Activated T-cell treated with anti-CD3 and anti-CD28 coated beads, Interleukin-2, amount 50 U/mL, for 4 hours (primary cell): ENCODE measurements at regions not wholly inside any gene's neighbourhood (a gene's known extent, or its start where the extent isn't known, plus 50 kb on each side); places are given as distances from the start of the nearest gene placed in this dataset.

Experiments used
- ATAC-seq, 2 donors: fragments of 200-7000 bp; cut with Tn5 transposase; one replicate each; pipeline ENCODE4 v1.10.0; 2021
- DNase-seq: peaks from one replicate; pipeline ENCODE4 v3.0.0-alpha.2; 2020
- H3K27me3 Mint-ChIP-seq: one replicate; pipeline ENCODE4 v1.8.0; 2021; ENCODE audit warnings: low read depth, mixed read lengths
- H3K36me3 Mint-ChIP-seq: one replicate; pipeline ENCODE4 v1.8.0; 2022; ENCODE audit warnings: mixed read lengths; ENCODE audit not compliant: insufficient read depth
- H3K4me1 Mint-ChIP-seq: one replicate; pipeline ENCODE4 v1.8.0; 2021; ENCODE audit warnings: low read depth, mixed read lengths
- H3K4me3 Mint-ChIP-seq: one replicate; pipeline ENCODE4 v1.8.0; 2021; ENCODE audit warnings: mild to moderate bottlenecking, moderate library complexity, mixed read lengths
- H3K9me3 Mint-ChIP-seq: one replicate; pipeline ENCODE4 v1.8.0; 2021; ENCODE audit warnings: mixed read lengths

- H3K4me3 Mint-ChIP-seq: no peak overlapping the region
- no peak for DNase-seq
- no peaks in the 10 kb centered on the region for H3K27me3 Mint-ChIP-seq
- H3K4me1 Mint-ChIP-seq: no peaks in the 10 kb centered on the region
- H3K36me3 Mint-ChIP-seq: no peaks in the 10 kb centered on the region
- H3K9me3 Mint-ChIP-seq: peaks cover 3% of the 10 kb centered on the region
- ATAC-seq: no peak
These were observed 1485.9 kb downstream of the PLA2G4A start for GRCh38 chr1:188314557-188315137.

GRCh38 chr1:188317894-188318293, 1489.1 kb downstream of the PLA2G4A start:
- H3K4me3 Mint-ChIP-seq: no peak overlapping the region
- peaks cover 7% of the 10 kb centered on the region for H3K9me3 Mint-ChIP-seq
- H3K27me3 Mint-ChIP-seq: no peaks in the 10 kb centered on the region
- H3K4me1 Mint-ChIP-seq: no peaks in the 10 kb centered on the region
- no peaks in the 10 kb centered on the region for H3K36me3 Mint-ChIP-seq
- ATAC-seq (no peak), DNase-seq (no peak)

GRCh38 chr1:188325211-188325610, 1496.5 kb downstream of the PLA2G4A start:
- no peaks in the 10 kb centered on the region for H3K27me3 Mint-ChIP-seq
- ATAC-seq (no peak), DNase-seq (no peak)
- H3K4me1 Mint-ChIP-seq: no peaks in the 10 kb centered on the region
- no peak overlapping the region for H3K4me3 Mint-ChIP-seq
- H3K36me3 Mint-ChIP-seq: no peaks in the 10 kb centered on the region
- peaks cover 14% of the 10 kb centered on the region for H3K9me3 Mint-ChIP-seq

GRCh38 chr1:188343914-188344313, 1515.2 kb downstream of the PLA2G4A start:
- no peaks in the 10 kb centered on the region for H3K27me3 Mint-ChIP-seq
- ATAC-seq (no peak), DNase-seq (no peak)
- H3K4me3 Mint-ChIP-seq: no peak overlapping the region
- H3K4me1 Mint-ChIP-seq: no peaks in the 10 kb centered on the region
- H3K9me3 Mint-ChIP-seq: peaks cover 11% of the 10 kb centered on the region
- H3K36me3 Mint-ChIP-seq: no peaks in the 10 kb centered on the region

- Mint-ChIP-seq H3K36me3 (no peaks in the 10 kb centered on the region), H3K9me3 (peaks cover 8% of the 10 kb centered on the region)
These were observed 1521.4 kb downstream of the PLA2G4A start for GRCh38 chr1:188350104-188350503.

GRCh38 chr1:188355082-188355481, 1526.3 kb downstream of the PLA2G4A start:
- Mint-ChIP-seq H3K27me3 (no peaks in the 10 kb centered on the region), H3K36me3 (no peaks in the 10 kb centered on the region), H3K4me3 (no peak overlapping the region), H3K9me3 (peaks cover 22% of the 10 kb centered on the region), H3K4me1 (no peaks in the 10 kb centered on the region)
- ATAC-seq: no peak
- no peak for DNase-seq

More at GRCh38 chr1:188350104-188350503, 1521.4 kb downstream of the PLA2G4A start:
- no peak for ATAC-seq
- no peak overlapping the region for H3K4me3 Mint-ChIP-seq
- no peaks in the 10 kb centered on the region for H3K4me1 Mint-ChIP-seq
- no peak for DNase-seq
- H3K27me3 Mint-ChIP-seq: no peaks in the 10 kb centered on the region

- Mint-ChIP-seq H3K36me3 (no peaks in the 10 kb centered on the region), H3K27me3 (no peaks in the 10 kb centered on the region), H3K9me3 (peaks cover 22% of the 10 kb centered on the region), H3K4me1 (no peaks in the 10 kb centered on the region), H3K4me3 (no peak overlapping the region)
- ATAC-seq: no peak
- no peak for DNase-seq
These were observed 1527.1 kb downstream of the PLA2G4A start for GRCh38 chr1:188355847-188356246.

GRCh38 chr1:188359315-188359714, 1530.6 kb downstream of the PLA2G4A start:
- no peak overlapping the region for H3K4me3 Mint-ChIP-seq
- H3K27me3 Mint-ChIP-seq: no peaks in the 10 kb centered on the region
- no peaks in the 10 kb centered on the region for H3K4me1 Mint-ChIP-seq
- peaks cover 19% of the 10 kb centered on the region for H3K9me3 Mint-ChIP-seq
- DNase-seq: no peak
- no peaks in the 10 kb centered on the region for H3K36me3 Mint-ChIP-seq
- no peak for ATAC-seq

GRCh38 chr1:188363943-188364342, 1535.2 kb downstream of the PLA2G4A start:
- Mint-ChIP-seq H3K27me3 (no peaks in the 10 kb centered on the region), H3K9me3 (peaks cover 14% of the 10 kb centered on the region), H3K4me3 (no peak overlapping the region), H3K4me1 (no peaks in the 10 kb centered on the region), H3K36me3 (no peaks in the 10 kb centered on the region)
- DNase-seq: no peak
- no peak for ATAC-seq

- H3K9me3 Mint-ChIP-seq: peaks cover 10% of the 10 kb centered on the region
These were observed 1536.2 kb downstream of the PLA2G4A start for GRCh38 chr1:188364927-188365449.

GRCh38 chr1:188365874-188366273, 1537.1 kb downstream of the PLA2G4A start:
- H3K27me3 Mint-ChIP-seq: no peaks in the 10 kb centered on the region

More at GRCh38 chr1:188364927-188365449, 1536.2 kb downstream of the PLA2G4A start:
- Mint-ChIP-seq H3K4me3 (no peak overlapping the region), H3K4me1 (no peaks in the 10 kb centered on the region), H3K36me3 (no peaks in the 10 kb centered on the region), H3K27me3 (no peaks in the 10 kb centered on the region)
- DNase-seq (no peak), ATAC-seq (no peak)

GRCh38 chr1:188367661-188368060, 1538.9 kb downstream of the PLA2G4A start:
- ATAC-seq (no peak), DNase-seq (no peak)
- Mint-ChIP-seq H3K9me3 (peaks cover 10% of the 10 kb centered on the region), H3K27me3 (no peaks in the 10 kb centered on the region), H3K4me1 (no peaks in the 10 kb centered on the region), H3K4me3 (no peak overlapping the region), H3K36me3 (no peaks in the 10 kb centered on the region)

More at GRCh38 chr1:188365874-188366273, 1537.1 kb downstream of the PLA2G4A start:
- Mint-ChIP-seq H3K4me3 (no peak overlapping the region), H3K4me1 (no peaks in the 10 kb centered on the region), H3K9me3 (peaks cover 10% of the 10 kb centered on the region), H3K36me3 (no peaks in the 10 kb centered on the region)
- ATAC-seq: no peak
- no peak for DNase-seq

GRCh38 chr1:188371295-188371806, 1542.6 kb downstream of the PLA2G4A start:
- Mint-ChIP-seq H3K4me3 (no peak overlapping the region), H3K4me1 (no peaks in the 10 kb centered on the region), H3K36me3 (no peaks in the 10 kb centered on the region), H3K27me3 (no peaks in the 10 kb centered on the region), H3K9me3 (peaks cover 3% of the 10 kb centered on the region)
- no peak for DNase-seq
- ATAC-seq: no peak

GRCh38 chr1:188372821-188373220, 1544.1 kb downstream of the PLA2G4A start:
- no peak for DNase-seq
- Mint-ChIP-seq H3K4me3 (no peak overlapping the region), H3K9me3 (peaks cover 9% of the 10 kb centered on the region), H3K4me1 (no peaks in the 10 kb centered on the region), H3K36me3 (no peaks in the 10 kb centered on the region), H3K27me3 (no peaks in the 10 kb centered on the region)
- ATAC-seq: no peak

GRCh38 chr1:188382851-188383250, 1554.1 kb downstream of the PLA2G4A start:
- no peak overlapping the region for H3K4me3 Mint-ChIP-seq
- DNase-seq (no peak), ATAC-seq (no peak)
- no peaks in the 10 kb centered on the region for H3K36me3 Mint-ChIP-seq
- H3K4me1 Mint-ChIP-seq: no peaks in the 10 kb centered on the region
- peaks cover 9% of the 10 kb centered on the region for H3K9me3 Mint-ChIP-seq
- no peaks in the 10 kb centered on the region for H3K27me3 Mint-ChIP-seq
